ENCODE measurements at regions not wholly inside any gene's neighbourhood (a gene's known extent, or its start where the extent isn't known, plus 50 kb on each side); places are given as distances from the start of the nearest gene placed in this dataset.

DNA sequence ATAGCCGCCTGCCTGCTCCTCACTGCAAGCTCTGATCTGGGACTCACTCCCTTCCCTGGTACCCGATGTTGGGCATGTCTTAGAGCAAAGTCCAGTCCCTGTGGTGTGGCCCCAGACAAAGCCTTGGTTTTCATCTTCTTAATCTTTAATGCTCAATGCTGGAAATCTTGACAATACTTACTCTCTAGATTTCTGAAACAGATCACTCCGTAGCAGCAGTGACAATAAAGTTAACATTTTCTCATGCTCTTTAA is 260.2 kb upstream of the IRX2 start:
- TF ChIP-seq EP300 (IDR thresholded peaks at IDR 0.05; ENCODE audit: borderline replicate concordance in 1 of 2, low read depth in 1 of 2, low read length in 1 of 2) (no peak), CTCF (IDR thresholded peaks at IDR 0.05) (no peak), MXI1 (IDR thresholded peaks at IDR 0.05; ENCODE audit: low read depth, low read length) (no peak), MEF2A (IDR thresholded peaks at IDR 0.05; ENCODE audit: borderline replicate concordance, low read depth) (no peak)
